GM19467 (cell line): ENCODE measurements at regions not wholly inside any gene's neighbourhood (a gene's known extent, or its start where the extent isn't known, plus 50 kb on each side); places are given as distances from the start of the nearest gene placed in this dataset.

Experiments used
- ATAC-seq: cut with Tn5 transposase; IDR thresholded peaks from one replicate; pipeline ENCODE4 v1.9.1; 2021; ENCODE audit warnings: mild to moderate bottlenecking, moderate library complexity; ENCODE audit not compliant: unreplicated experiment

GRCh38 chr4:168037676-168038075, 54.7 kb upstream of the ANXA10 start:
- ATAC-seq, result no peak

GRCh38 chr4:168039593-168039992, 52.7 kb upstream of the ANXA10 start:
- no peak for ATAC-seq
